ENCODE measurements at regions not wholly inside any gene's neighbourhood (a gene's known extent, or its start where the extent isn't known, plus 50 kb on each side); places are given as distances from the start of the nearest gene placed in this dataset.

DNA sequence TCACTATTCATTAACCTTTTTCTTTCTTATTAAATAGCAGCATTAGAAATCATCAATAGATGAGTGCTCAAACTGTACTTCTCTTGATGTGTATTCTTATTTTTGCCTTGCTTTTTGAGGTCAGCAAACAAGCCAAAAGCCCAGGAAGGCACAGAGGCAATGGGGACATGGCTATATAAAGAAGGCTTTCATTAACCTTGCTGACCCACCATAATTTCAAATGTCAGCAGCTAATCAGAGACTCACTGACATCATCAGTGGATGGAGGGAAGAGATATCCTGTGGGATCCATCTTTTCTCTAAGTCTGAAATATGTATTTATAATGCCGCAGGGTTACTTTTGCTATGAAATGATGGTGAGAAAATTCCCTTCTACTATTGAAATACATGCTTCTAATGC lies 1162.8 kb upstream of the ACVR2A start:
- H3K4me1 Mint-ChIP-seq: no peaks in the 10 kb centered on the region
- Histone ChIP-seq H3K4me3 (ENCODE audit: control extremely low read depth in 1 of 5, extremely low read depth in 1 of 5, insufficient read depth in 1 of 5, low read depth in 2 of 5, low read length in 4 of 5) (no peak overlapping the region), H3K27ac (ENCODE audit: low read length in 2 of 2) (no peak overlapping the region), H3K79me2 (ENCODE audit: control insufficient read depth, insufficient read depth, low read length) (no peaks in the 10 kb centered on the region), H4K20me1 (ENCODE audit: control insufficient read depth, insufficient read depth, low read length, poor library complexity, severe bottlenecking) (no peaks in the 10 kb centered on the region), H2AFZ (ENCODE audit: insufficient read depth, low read depth, low read length, poor library complexity, severe bottlenecking) (no peak overlapping the region), H3K9ac (ENCODE audit: low read length) (no peak overlapping the region), H3K4me2 (replicated peaks; ENCODE audit: low read depth, low read length, poor library complexity, severe bottlenecking) (no peak overlapping the region), H3K9me3 (ENCODE audit: control extremely low read depth in 1 of 3, control insufficient read depth in 2 of 3, insufficient read depth in 1 of 3, low read length in 2 of 3) (peaks cover 0 to 7% (median 0%) of the 10 kb centered on the region in 3 donors), H3K27me3 (replicated peaks in 1 of 4; ENCODE audit: control extremely low read depth in 1 of 4, control insufficient read depth in 3 of 4, insufficient read depth in 4 of 4, low read length in 3 of 4) (no peaks in the 10 kb centered on the region), H3K4me1 (ENCODE audit: control insufficient read depth in 2 of 2, insufficient read depth in 2 of 2, low read length in 2 of 2) (no peaks in the 10 kb centered on the region), H3K36me3 (replicated peaks in 1 of 2; ENCODE audit: control extremely low read depth in 1 of 2, control insufficient read depth in 1 of 2, extremely low read depth in 1 of 2, insufficient read depth in 2 of 2, low read length in 1 of 2) (no peaks in the 10 kb centered on the region)
- ChIA-PET POLR2A (no interaction called here), CTCF (no interaction called here)
- no peak for TF ChIP-seq EZH2 (IDR thresholded peaks at IDR 0.05; ENCODE audit: borderline replicate concordance, insufficient read depth, low read depth, low read length, poor library complexity, severe bottlenecking)
- TF ChIP-seq, protein P1, sequence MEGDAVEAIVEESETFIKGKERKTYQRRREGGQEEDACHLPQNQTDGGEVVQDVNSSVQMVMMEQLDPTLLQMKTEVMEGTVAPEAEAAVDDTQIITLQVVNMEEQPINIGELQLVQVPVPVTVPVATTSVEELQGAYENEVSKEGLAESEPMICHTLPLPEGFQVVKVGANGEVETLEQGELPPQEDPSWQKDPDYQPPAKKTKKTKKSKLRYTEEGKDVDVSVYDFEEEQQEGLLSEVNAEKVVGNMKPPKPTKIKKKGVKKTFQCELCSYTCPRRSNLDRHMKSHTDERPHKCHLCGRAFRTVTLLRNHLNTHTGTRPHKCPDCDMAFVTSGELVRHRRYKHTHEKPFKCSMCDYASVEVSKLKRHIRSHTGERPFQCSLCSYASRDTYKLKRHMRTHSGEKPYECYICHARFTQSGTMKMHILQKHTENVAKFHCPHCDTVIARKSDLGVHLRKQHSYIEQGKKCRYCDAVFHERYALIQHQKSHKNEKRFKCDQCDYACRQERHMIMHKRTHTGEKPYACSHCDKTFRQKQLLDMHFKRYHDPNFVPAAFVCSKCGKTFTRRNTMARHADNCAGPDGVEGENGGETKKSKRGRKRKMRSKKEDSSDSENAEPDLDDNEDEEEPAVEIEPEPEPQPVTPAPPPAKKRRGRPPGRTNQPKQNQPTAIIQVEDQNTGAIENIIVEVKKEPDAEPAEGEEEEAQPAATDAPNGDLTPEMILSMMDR (IDR thresholded peaks at IDR 0.05): no peak
- no peak for ATAC-seq (ENCODE audit: low read depth)
- H3K4me3 Mint-ChIP-seq: no peak overlapping the region
- intact Hi-C loops (cut with micrococcal nuclease): no loop called here
- no peaks in the 10 kb centered on the region for H3K9me3 Mint-ChIP-seq (ENCODE audit: insufficient read depth)
- WGBS (ENCODE audit: insufficient coverage): no CpG with 5 or more reads among the region's 1 CpG
- H3K27me3 Mint-ChIP-seq: no peaks in the 10 kb centered on the region
- no peak overlapping the region for H3K27ac Mint-ChIP-seq
- no peak for DNase-seq

DNA sequence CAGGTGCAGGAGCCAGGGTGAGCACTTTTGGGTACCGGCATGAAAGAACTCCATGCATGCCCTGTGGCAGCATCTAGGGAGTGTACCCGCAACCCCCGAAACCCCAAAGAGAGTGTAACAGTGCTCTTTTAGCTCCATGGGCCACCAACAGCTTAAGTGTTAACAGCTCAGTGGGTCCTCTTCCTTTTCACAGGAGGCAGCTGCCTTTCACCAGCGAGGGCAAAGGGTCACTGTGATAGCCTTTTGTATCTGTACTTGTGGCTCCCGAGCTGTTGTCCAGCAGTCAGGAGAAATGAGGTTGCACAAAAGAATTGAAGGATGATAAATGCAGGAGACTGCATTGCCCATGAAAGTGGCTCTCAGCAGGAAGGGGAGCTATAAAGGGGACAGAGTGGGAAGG lies 1166.3 kb upstream of the ACVR2A start:
- CTCF ChIA-PET: no interaction called here
- H3K27me3 ChIP-seq (replicated peaks in 1 of 4; ENCODE audit: control extremely low read depth in 1 of 4, control insufficient read depth in 3 of 4, insufficient read depth in 4 of 4, low read length in 3 of 4): no peaks in the 10 kb centered on the region
- H3K27ac ChIP-seq (ENCODE audit: low read length in 2 of 2): no peak overlapping the region
- no peak overlapping the region for H3K4me3 Mint-ChIP-seq
- no peaks in the 10 kb centered on the region for H3K79me2 ChIP-seq (ENCODE audit: control insufficient read depth, insufficient read depth, low read length)
- H2AFZ ChIP-seq (ENCODE audit: insufficient read depth, low read depth, low read length, poor library complexity, severe bottlenecking): no peak overlapping the region
- H3K4me1 ChIP-seq (ENCODE audit: control insufficient read depth in 2 of 2, insufficient read depth in 2 of 2, low read length in 2 of 2): no peaks in the 10 kb centered on the region
- H3K27me3 Mint-ChIP-seq: no peaks in the 10 kb centered on the region
- TF ChIP-seq, protein P1 (IDR thresholded peaks at IDR 0.05): no peak
- TF ChIP-seq EZH2 (IDR thresholded peaks at IDR 0.05; ENCODE audit: borderline replicate concordance, insufficient read depth, low read depth, low read length, poor library complexity, severe bottlenecking): no peak
- no peaks in the 10 kb centered on the region for H3K36me3 ChIP-seq (replicated peaks in 1 of 2; ENCODE audit: control extremely low read depth in 1 of 2, control insufficient read depth in 1 of 2, extremely low read depth in 1 of 2, insufficient read depth in 2 of 2, low read length in 1 of 2)
- no peak overlapping the region for H3K9ac ChIP-seq (ENCODE audit: low read length)
- intact Hi-C loops (cut with micrococcal nuclease): no loop called here
- no peak overlapping the region for H3K4me2 ChIP-seq (replicated peaks; ENCODE audit: low read depth, low read length, poor library complexity, severe bottlenecking)
- H3K4me3 ChIP-seq (ENCODE audit: control extremely low read depth in 1 of 5, extremely low read depth in 1 of 5, insufficient read depth in 1 of 5, low read depth in 2 of 5, low read length in 4 of 5): no peak overlapping the region
- no peaks in the 10 kb centered on the region for H4K20me1 ChIP-seq (ENCODE audit: control insufficient read depth, insufficient read depth, low read length, poor library complexity, severe bottlenecking)
- 95% methylated on average over 5 of the region's 5 CpGs for WGBS (ENCODE audit: insufficient coverage)
- no peak for DNase-seq
- peaks cover 0 to 7% (median 0%) of the 10 kb centered on the region in 3 donors for H3K9me3 ChIP-seq (ENCODE audit: control extremely low read depth in 1 of 3, control insufficient read depth in 2 of 3, insufficient read depth in 1 of 3, low read length in 2 of 3)
- POLR2A ChIA-PET: no interaction called here
- H3K27ac Mint-ChIP-seq: no peak overlapping the region
- no peaks in the 10 kb centered on the region for H3K4me1 Mint-ChIP-seq
- no peak for ATAC-seq (ENCODE audit: low read depth)
- no peaks in the 10 kb centered on the region for H3K9me3 Mint-ChIP-seq (ENCODE audit: insufficient read depth)
